Jurkat, Clone E6-1 (cell line): ENCODE measurements at regions not wholly inside any gene's neighbourhood (a gene's known extent, or its start where the extent isn't known, plus 50 kb on each side); places are given as distances from the start of the nearest gene placed in this dataset.

Source experiments
- DNase-seq: peaks from one replicate; pipeline ENCODE4 v3.0.0-alpha.2; 2011; ENCODE audit warnings: low read depth, low spot score
- H3K4me3 ChIP-seq: 2 replicates; pipeline ENCODE4 v1.5.1; 2011; ENCODE audit warnings: mild to moderate bottlenecking, low read length, control low read depth, moderate library complexity

- no peak for DNase-seq
Measured at GRCh38 chr14:53510281-53510912, 357.3 kb upstream of the DDHD1 start.

GRCh38 chr14:53509276-53510244 is 356.4 kb upstream of the DDHD1 start:
- no peak overlapping the region for H3K4me3 ChIP-seq
- no peak for DNase-seq

More at GRCh38 chr14:53510281-53510912, 357.3 kb upstream of the DDHD1 start:
- no peak overlapping the region for H3K4me3 ChIP-seq

- DNase-seq = no peak
- no peak overlapping the region for H3K4me3 ChIP-seq
Measured at GRCh38 chr14:53501361-53502211, 348.5 kb upstream of the DDHD1 start.

- H3K4me3 ChIP-seq = no peak overlapping the region
- DNase-seq = no peak
Measured at GRCh38 chr14:53500191-53500590, 347.1 kb upstream of the DDHD1 start.

GRCh38 chr14:53496668-53497067 is 343.5 kb upstream of the DDHD1 start:
- no peak for DNase-seq

GRCh38 chr14:53495846-53496343 is 342.8 kb upstream of the DDHD1 start:
- DNase-seq = no peak
- no peak overlapping the region for H3K4me3 ChIP-seq

More at GRCh38 chr14:53496668-53497067, 343.5 kb upstream of the DDHD1 start:
- H3K4me3 ChIP-seq = no peak overlapping the region

GRCh38 chr14:53494587-53494986 is 341.5 kb upstream of the DDHD1 start:
- H3K4me3 ChIP-seq = no peak overlapping the region
- DNase-seq = no peak

- H3K4me3 ChIP-seq = no peak overlapping the region
- no peak for DNase-seq
Measured at GRCh38 chr14:53493860-53494259, 340.7 kb upstream of the DDHD1 start.

GRCh38 chr14:53493320-53493719 is 340.2 kb upstream of the DDHD1 start:
- no peak for DNase-seq
- no peak overlapping the region for H3K4me3 ChIP-seq

- DNase-seq = no peak
- no peak overlapping the region for H3K4me3 ChIP-seq
Measured at GRCh38 chr14:53491884-53492277, 338.8 kb upstream of the DDHD1 start.

- H3K4me3 ChIP-seq = no peak overlapping the region
- no peak for DNase-seq
Measured at GRCh38 chr14:53491256-53491883, 338.2 kb upstream of the DDHD1 start.

- DNase-seq = no peak
- H3K4me3 ChIP-seq = no peak overlapping the region
Measured at GRCh38 chr14:53478174-53478573, 325.1 kb upstream of the DDHD1 start.

GRCh38 chr14:53473480-53473879 is 320.4 kb upstream of the DDHD1 start:
- H3K4me3 ChIP-seq = no peak overlapping the region

GRCh38 chr14:53472306-53472705 is 319.2 kb upstream of the DDHD1 start:
- H3K4me3 ChIP-seq = no peak overlapping the region
- no peak for DNase-seq

More at GRCh38 chr14:53473480-53473879, 320.4 kb upstream of the DDHD1 start:
- DNase-seq = no peak

GRCh38 chr14:53470351-53471043 is 317.4 kb upstream of the DDHD1 start:
- no peak overlapping the region for H3K4me3 ChIP-seq
- DNase-seq = no peak

- DNase-seq = no peak
- H3K4me3 ChIP-seq = no peak overlapping the region
Measured at GRCh38 chr14:53468876-53469275, 315.8 kb upstream of the DDHD1 start.

GRCh38 chr14:53464376-53464775 is 311.3 kb upstream of the DDHD1 start:
- no peak overlapping the region for H3K4me3 ChIP-seq
- no peak for DNase-seq
